ENCODE measurements at regions not wholly inside any gene's neighbourhood (a gene's known extent, or its start where the extent isn't known, plus 50 kb on each side); places are given as distances from the start of the nearest gene placed in this dataset.

- DNase-seq (ENCODE audit: extremely low read depth, low read depth) = no peak
- TF ChIP-seq CTCF (IDR thresholded peaks at IDR 0.05; ENCODE audit: low read depth, low read length) = no peak
Observed at GRCh38 chr3:181265750-181266333, 276.3 kb upstream of the DNAJC19 start.

GRCh38 chr3:181264486-181264885, 274.9 kb upstream of the DNAJC19 start:
- DNase-seq (ENCODE audit: extremely low read depth, low read depth) = no peak

GRCh38 chr3:181253796-181254195, 264.3 kb upstream of the DNAJC19 start:
- TF ChIP-seq CTCF (IDR thresholded peaks at IDR 0.05; ENCODE audit: low read depth, low read length) = no peak
- DNase-seq (ENCODE audit: extremely low read depth, low read depth) = no peak

More at GRCh38 chr3:181264486-181264885, 274.9 kb upstream of the DNAJC19 start:
- TF ChIP-seq CTCF (IDR thresholded peaks at IDR 0.05; ENCODE audit: low read depth, low read length) = no peak

GRCh38 chr3:181252631-181253030, 263.1 kb upstream of the DNAJC19 start:
- no peak for TF ChIP-seq CTCF (IDR thresholded peaks at IDR 0.05; ENCODE audit: low read depth, low read length)
- no peak for DNase-seq (ENCODE audit: extremely low read depth, low read depth)

- DNase-seq (ENCODE audit: extremely low read depth, low read depth) = no peak
- no peak for TF ChIP-seq CTCF (IDR thresholded peaks at IDR 0.05; ENCODE audit: low read depth, low read length)
Observed at GRCh38 chr3:181250714-181251113, 261.2 kb upstream of the DNAJC19 start.

GRCh38 chr3:181239441-181239840, 249.9 kb upstream of the DNAJC19 start:
- no peak for TF ChIP-seq CTCF (IDR thresholded peaks at IDR 0.05; ENCODE audit: low read depth, low read length)
- DNase-seq (ENCODE audit: extremely low read depth, low read depth) = no peak

GRCh38 chr3:181230258-181230657, 240.7 kb upstream of the DNAJC19 start:
- no peak for TF ChIP-seq CTCF (IDR thresholded peaks at IDR 0.05; ENCODE audit: low read depth, low read length)
- DNase-seq (ENCODE audit: extremely low read depth, low read depth) = no peak
